Common myeloid progenitor, CD34-positive (primary cell): ENCODE measurements at regions not wholly inside any gene's neighbourhood (a gene's known extent, or its start where the extent isn't known, plus 50 kb on each side); places are given as distances from the start of the nearest gene placed in this dataset.

ENCODE experiments used
- CTCF ChIA-PET: fragments of 350-600 bp; sonication (Branson Sonifier 250); formaldehyde crosslinking; loops from one replicate; lab custom pipeline; 2021; ENCODE audit warnings: antibody characterized with exemption; lab: Charles Lee
- POLR2A ChIA-PET: fragments of 350-600 bp; sonication (Branson Sonifier 250); formaldehyde crosslinking; loops from one replicate; lab custom pipeline; 2021; ENCODE audit warnings: antibody characterized with exemption; lab: Charles Lee
- DNase-seq, 3 donors: peaks; one replicate each; pipeline versions ENCODE4 v3.0.0 to v3.0.0-alpha.2; 2013
- H3K27ac ChIP-seq, 2 experiments: 1 replicate in 1 of 2; 2 replicates in 1 of 2; pipeline ENCODE4 v1.7.0; 2013; ENCODE audit warnings: inconsistent platforms in 2 of 2, low read length in 2 of 2, mild to moderate bottlenecking in 2 of 2, low read depth in 1 of 2, moderate library complexity in 1 of 2; ENCODE audit not compliant: severe bottlenecking in 2 of 2, insufficient read depth in 1 of 2, poor library complexity in 1 of 2
- H3K27me3 ChIP-seq, 5 experiments: replicated peaks in 2 of 5; 1 replicate in 3 of 5; 2 replicates in 2 of 5; pipeline versions ENCODE4 v1.6.1 to v1.7.0; 2013; ENCODE audit warnings: low read length in 4 of 5, mild to moderate bottlenecking in 2 of 5, moderate library complexity in 2 of 5, inconsistent platforms in 1 of 5; ENCODE audit not compliant: insufficient read depth in 5 of 5, control insufficient read depth in 4 of 5
- H3K36me3 ChIP-seq, 4 experiments: 1 replicate in 2 of 4; 2 replicates in 2 of 4; pipeline versions ENCODE4 v1.6.1 to v1.7.0; 2013; ENCODE audit warnings: low read length in 3 of 4, control low read depth in 1 of 4, mild to moderate bottlenecking in 1 of 4; ENCODE audit not compliant: control insufficient read depth in 4 of 4, insufficient read depth in 4 of 4
- H3K4me1 ChIP-seq, 4 experiments: 1 replicate in 3 of 4; 2 replicates in 1 of 4; pipeline versions ENCODE4 v1.6.1 to v1.7.1; 2013; ENCODE audit warnings: low read length in 3 of 4, mild to moderate bottlenecking in 3 of 4, control low read depth in 1 of 4, inconsistent platforms in 1 of 4, moderate library complexity in 1 of 4; ENCODE audit not compliant: control insufficient read depth in 4 of 4, insufficient read depth in 4 of 4; ENCODE audit errors: control extremely low read depth in 1 of 4
- H3K4me3 ChIP-seq, 7 experiments: 1 replicate in 4 of 7; 2 replicates in 3 of 7; pipeline versions ENCODE4 v1.5.1 to v1.7.0; 2013; ENCODE audit warnings: mild to moderate bottlenecking in 7 of 7, low read length in 6 of 7, moderate library complexity in 6 of 7, inconsistent platforms in 2 of 7, low read depth in 2 of 7, control low read depth in 1 of 7; ENCODE audit not compliant: insufficient read depth in 4 of 7, control insufficient read depth in 1 of 7; ENCODE audit errors: extremely low read depth in 1 of 7
- H3K9me3 ChIP-seq, 5 experiments: 1 replicate in 4 of 5; 2 replicates in 1 of 5; pipeline versions ENCODE4 v1.6.1 to v1.7.1; 2013; ENCODE audit warnings: low read length in 4 of 5, mild to moderate bottlenecking in 2 of 5, inconsistent platforms in 1 of 5, low read depth in 1 of 5, moderate library complexity in 1 of 5; ENCODE audit not compliant: control insufficient read depth in 4 of 5, insufficient read depth in 2 of 5; ENCODE audit errors: control extremely low read depth in 1 of 5
- WGBS: methylation state at CpG from one replicate; pipeline ENCODE4 v1.1.5; 2013; ENCODE audit not compliant: insufficient coverage; 5-methylcytosine and 5-hydroxymethylcytosine counted together

GRCh38 chr10:78645169-78645686 lies 423.5 kb upstream of the ZMIZ1 start:
- Histone ChIP-seq H3K9me3 (peaks cover 0 to 5% (median 0%) of the 10 kb centered on the region in 5 experiments), H3K36me3 (no peaks in the 10 kb centered on the region), H3K27ac (no peak overlapping the region), H3K4me1 (peaks cover 2 to 30% (median 11%) of the 10 kb centered on the region in 4 experiments), H3K27me3 (no peaks in the 10 kb centered on the region), H3K4me3 (no peak overlapping the region)
- ChIA-PET CTCF (interaction anchor here (0.7 kb wide), 1 partner anchor 14 kb away, joined by 5 read pairs; no protein-coding TSS in a partner anchor), POLR2A (no interaction called here)
- WGBS = 100% methylated on average over 5 of the region's 5 CpGs
- DNase-seq = no peak

- peaks cover 0 to 23% (median 8%) of the 10 kb centered on the region in 4 experiments for H3K4me1 ChIP-seq
- no peak overlapping the region for H3K27ac ChIP-seq
- no peak for DNase-seq
- no peaks in the 10 kb centered on the region for H3K27me3 ChIP-seq
- POLR2A ChIA-PET = no interaction called here
- H3K9me3 ChIP-seq = peaks cover 0 to 5% (median 0%) of the 10 kb centered on the region in 5 experiments
- CTCF ChIA-PET = no interaction called here
- H3K36me3 ChIP-seq = no peaks in the 10 kb centered on the region
- no peak overlapping the region for H3K4me3 ChIP-seq
- WGBS = 93% methylated on average over 4 of the region's 4 CpGs
Observed at GRCh38 chr10:78645975-78646374, 422.8 kb upstream of the ZMIZ1 start.

- Histone ChIP-seq H3K4me1 (no peaks in the 10 kb centered on the region), H3K27me3 (peaks cover 0 to 3% (median 0%) of the 10 kb centered on the region in 5 experiments), H3K4me3 (no peak overlapping the region), H3K9me3 (peaks cover 0 to 5% (median 0%) of the 10 kb centered on the region in 5 experiments), H3K27ac (no peak overlapping the region), H3K36me3 (no peaks in the 10 kb centered on the region)
- WGBS = no CpG with 5 or more reads among the region's 4 CpGs
- DNase-seq = no peak
- CTCF ChIA-PET = interaction anchor here (1.5 kb wide), 1 partner anchor 10 kb away, joined by 5 read pairs; no protein-coding TSS in a partner anchor
- POLR2A ChIA-PET = no interaction called here
Observed at GRCh38 chr10:78648256-78648860, 420.4 kb upstream of the ZMIZ1 start.

GRCh38 chr10:78649429-78649828 lies 419.3 kb upstream of the ZMIZ1 start:
- Histone ChIP-seq H3K27ac (no peak overlapping the region), H3K4me1 (no peaks in the 10 kb centered on the region), H3K27me3 (peaks cover 0 to 7% (median 0%) of the 10 kb centered on the region in 5 experiments), H3K4me3 (no peak overlapping the region), H3K36me3 (no peaks in the 10 kb centered on the region), H3K9me3 (peaks cover 0 to 5% (median 0%) of the 10 kb centered on the region in 5 experiments)
- no peak for DNase-seq
- ChIA-PET POLR2A (no interaction called here), CTCF (interaction anchor here (1.4 to 1.5 kb wide), 2 partner anchors 8 to 9 kb away, joined by 4 to 5 read pairs; no protein-coding TSS in a partner anchor)
- WGBS = 100% methylated on average over 1 of the region's 2 CpGs

- no peak overlapping the region for H3K27ac ChIP-seq
- no peaks in the 10 kb centered on the region for H3K4me1 ChIP-seq
- CTCF ChIA-PET = interaction anchor here (1.4 kb wide), 1 partner anchor 9 kb away, joined by 4 read pairs; no protein-coding TSS in a partner anchor
- H3K9me3 ChIP-seq = peaks cover 0 to under 1% (median 0%) of the 10 kb centered on the region in 5 experiments
- DNase-seq = no peak
- POLR2A ChIA-PET = no interaction called here
- H3K27me3 ChIP-seq = peaks cover 0 to 7% (median 0%) of the 10 kb centered on the region in 5 experiments
- H3K4me3 ChIP-seq = no peak overlapping the region
- H3K36me3 ChIP-seq = no peaks in the 10 kb centered on the region
Observed at GRCh38 chr10:78650122-78650521, 418.6 kb upstream of the ZMIZ1 start.

- DNase-seq = no peak
- Histone ChIP-seq H3K4me1 (no peaks in the 10 kb centered on the region), H3K27me3 (peaks cover 0 to 7% (median 0%) of the 10 kb centered on the region in 5 experiments), H3K36me3 (no peaks in the 10 kb centered on the region), H3K27ac (no peak overlapping the region), H3K9me3 (no peaks in the 10 kb centered on the region), H3K4me3 (no peak overlapping the region)
- CTCF ChIA-PET = interaction anchor here (1.0 kb wide), 1 partner anchor 9 kb away, joined by 3 read pairs; no protein-coding TSS in a partner anchor
- POLR2A ChIA-PET = no interaction called here
- WGBS = 100% methylated on average over 2 of the region's 4 CpGs
Observed at GRCh38 chr10:78651287-78651686, 417.5 kb upstream of the ZMIZ1 start.

- ChIA-PET CTCF (no interaction called here), POLR2A (no interaction called here)
- Histone ChIP-seq H3K4me1 (peaks cover 0 to under 1% (median 0%) of the 10 kb centered on the region in 4 experiments), H3K4me3 (no peak overlapping the region), H3K9me3 (no peaks in the 10 kb centered on the region), H3K36me3 (no peaks in the 10 kb centered on the region), H3K27ac (no peak overlapping the region), H3K27me3 (peaks cover 0 to 7% (median 0%) of the 10 kb centered on the region in 5 experiments)
- DNase-seq = no peak
- WGBS = 100% methylated on average over 1 of the region's 2 CpGs
Observed at GRCh38 chr10:78653555-78653954, 415.2 kb upstream of the ZMIZ1 start.
